Activated gamma-delta T cell treated with Interleukin-2 at 50 U/mL for 16 hours (primary cell): ENCODE measurements at regions not wholly inside any gene's neighbourhood (a gene's known extent, or its start where the extent isn't known, plus 50 kb on each side); places are given as distances from the start of the nearest gene placed in this dataset.
"Not testable (repeated sequence)": the region's sequence is repeated elsewhere in the genome, so short reads cannot be mapped to it uniquely, and the experiment has no call there.

ENCODE experiments used
- DNase-seq: peaks from one replicate; pipeline ENCODE4 v3.0.0-alpha.2; 2020

DNA sequence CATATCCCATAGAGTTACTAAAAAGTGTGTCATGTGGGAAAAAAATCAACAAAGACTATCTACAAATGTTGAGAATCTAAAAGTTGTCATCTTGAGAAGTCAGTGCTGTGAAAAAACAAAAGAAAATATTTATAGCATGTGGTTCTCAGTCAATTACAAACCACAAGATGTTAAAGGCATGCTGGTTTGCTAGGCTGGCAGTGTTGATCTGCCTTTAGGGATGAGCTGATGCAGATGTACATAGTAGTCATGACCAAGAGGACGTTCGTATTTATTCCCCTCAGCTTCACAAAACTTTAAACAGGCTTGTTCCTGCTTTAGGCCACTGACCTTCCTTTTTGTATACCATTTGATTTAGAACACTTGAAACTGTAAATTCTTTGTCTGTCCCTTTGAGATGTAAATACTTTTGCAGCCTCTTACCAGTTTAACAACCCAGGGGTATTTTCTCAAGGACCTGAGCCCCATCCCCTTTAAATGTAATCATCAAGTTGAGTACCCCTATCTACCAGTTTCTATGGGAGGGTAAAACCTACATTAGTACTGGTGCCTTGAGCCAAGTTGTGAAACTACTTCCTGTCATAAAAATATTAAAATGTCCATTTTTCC lies 446.6 kb downstream of the KCNJ18 start:
- DNase-seq, result no peak

DNA sequence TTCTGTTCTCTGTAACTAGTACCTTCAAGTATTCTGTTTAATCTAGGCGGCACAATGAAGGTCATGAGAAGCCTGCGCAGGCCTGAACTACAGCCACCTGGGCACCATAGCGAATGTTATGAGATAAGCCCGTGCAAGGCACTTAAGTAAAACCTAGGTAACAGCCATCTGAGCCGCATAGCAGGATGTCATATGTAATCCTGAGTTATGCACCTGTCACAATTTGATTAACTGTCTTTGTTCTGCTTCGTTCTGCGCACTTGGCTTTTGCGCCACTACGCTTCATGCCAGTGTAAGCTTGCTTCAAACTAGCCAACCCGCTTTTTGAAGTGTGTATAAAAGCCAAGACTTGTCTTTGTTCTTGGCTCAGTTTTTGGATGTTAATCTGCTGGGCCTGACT lies 449.8 kb downstream of the KCNJ18 start:
- no peak for DNase-seq

DNA sequence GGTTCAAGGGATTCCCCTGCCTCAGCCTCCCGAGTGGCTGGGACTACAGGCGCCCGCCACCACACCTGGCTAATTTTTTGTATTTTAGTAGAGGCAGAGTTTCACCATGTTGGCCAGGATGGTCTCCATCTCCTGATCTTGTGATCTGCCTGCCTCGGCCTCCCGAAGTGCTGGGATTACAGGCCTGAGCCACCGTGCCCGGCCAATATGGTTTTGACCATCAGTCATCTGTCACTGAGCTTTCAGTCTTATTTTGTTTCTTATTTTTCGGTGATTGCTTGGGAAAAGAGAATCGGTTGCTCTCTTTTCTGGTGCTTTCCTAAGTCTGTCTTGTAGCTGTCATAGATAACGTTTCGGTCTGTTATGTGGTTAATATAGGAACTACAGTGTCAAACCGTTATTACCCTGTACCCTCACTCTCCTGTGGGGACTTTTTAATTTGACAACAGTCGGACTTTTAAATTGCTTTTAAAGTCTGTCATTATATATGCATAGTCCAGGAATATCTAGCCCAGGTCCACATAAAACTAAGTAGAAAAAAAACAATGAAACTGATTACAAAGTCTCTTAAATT lies 453.4 kb downstream of the KCNJ18 start:
- no peak for DNase-seq

DNA sequence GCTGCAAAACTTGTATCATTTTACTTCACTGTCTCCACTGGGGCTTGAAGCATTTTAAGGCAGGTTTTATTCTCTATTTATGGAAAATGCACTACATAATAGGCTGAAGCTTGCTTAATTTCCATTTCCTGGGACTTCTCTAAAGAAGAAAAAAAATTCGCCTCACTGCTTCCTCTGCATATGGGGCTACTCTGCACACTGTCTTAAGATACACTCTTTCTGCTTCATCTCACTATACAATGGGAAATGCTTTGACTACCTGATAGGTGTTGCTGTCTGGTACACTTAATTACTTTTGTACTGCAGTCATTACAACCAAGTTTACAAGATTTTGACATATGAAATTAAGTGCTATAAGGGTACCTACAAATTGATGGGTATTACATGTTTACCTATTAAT lies 466.0 kb downstream of the KCNJ18 start:
- DNase-seq, result no peak

DNA sequence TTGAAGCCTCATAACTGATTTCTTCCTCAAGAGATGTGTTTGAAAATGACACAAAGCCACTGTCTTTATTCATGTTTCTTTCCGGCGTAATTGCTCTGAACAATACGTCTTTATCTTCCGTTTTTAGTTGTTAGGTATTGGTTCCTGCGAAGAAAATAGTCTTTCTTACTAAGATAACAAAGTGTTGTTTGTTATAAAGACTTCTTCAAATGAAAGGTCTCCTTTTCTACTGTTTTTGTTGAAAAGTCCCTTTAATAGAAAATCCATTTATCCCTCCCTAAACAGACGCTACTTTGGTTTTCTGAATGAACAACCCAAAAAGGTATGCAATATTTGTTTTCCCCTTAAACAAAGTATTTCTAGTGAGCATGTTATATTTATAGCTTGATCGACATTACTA lies 469.1 kb downstream of the KCNJ18 start:
- DNase-seq, result no peak

DNA sequence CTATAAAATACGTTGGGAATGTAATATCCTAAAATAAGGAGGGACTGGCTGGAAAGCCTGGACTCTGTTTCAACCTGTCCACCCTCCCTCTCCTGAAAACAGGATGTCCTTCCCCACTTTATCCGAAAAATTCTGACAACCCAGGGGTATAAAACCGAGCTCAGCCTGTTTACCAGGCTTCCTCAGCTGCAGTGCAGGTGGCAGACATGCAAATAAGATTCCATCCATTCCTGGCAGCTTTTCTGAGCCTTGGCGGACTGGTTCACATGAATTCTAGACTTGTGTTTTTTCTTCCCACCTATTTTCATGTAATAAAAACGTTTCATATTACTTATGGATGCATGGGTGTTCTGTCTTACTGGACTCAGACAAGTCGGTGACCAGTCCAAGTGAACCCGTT lies 479.3 kb downstream of the KCNJ18 start:
- DNase-seq, result no peak

DNA sequence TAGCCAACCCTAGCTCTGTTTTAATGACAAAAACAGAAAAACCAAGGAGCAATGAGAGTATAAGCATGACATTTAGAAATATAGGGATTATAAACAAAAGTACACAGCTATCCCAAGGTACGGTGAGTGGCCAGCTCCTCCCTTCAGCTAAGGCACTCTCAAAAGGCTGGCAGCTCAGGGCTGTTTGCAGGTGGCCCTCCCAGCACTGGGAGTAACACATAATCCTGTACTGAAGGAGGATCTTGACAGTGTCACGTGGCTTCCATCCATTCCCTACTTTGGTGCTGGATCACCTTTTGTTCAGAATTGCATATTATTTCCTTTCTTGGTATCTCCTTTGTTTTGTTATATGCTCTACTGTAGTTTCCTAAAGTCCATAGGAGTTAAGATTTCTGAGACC lies 500.8 kb downstream of the KCNJ18 start:
- DNase-seq, result no peak

DNA sequence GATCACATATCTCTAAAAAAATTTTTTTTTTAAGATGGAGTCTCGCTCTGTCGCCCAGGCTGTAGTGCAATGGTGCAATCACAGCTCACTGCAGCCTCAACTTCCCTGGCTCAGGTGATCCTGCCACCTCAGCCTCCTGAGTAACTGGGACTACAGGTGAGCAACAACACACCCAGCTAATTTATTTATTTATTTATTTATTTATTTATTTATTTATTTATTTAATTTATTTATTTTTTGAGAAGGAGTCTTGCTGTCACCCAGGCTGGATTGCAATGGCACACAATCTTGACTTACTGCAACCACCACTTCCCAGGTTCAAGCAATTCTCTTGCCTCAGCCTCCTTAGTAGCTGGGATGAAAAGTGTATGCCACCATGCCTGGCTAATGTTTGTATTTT lies 507.9 kb downstream of the KCNJ18 start:
- not testable (repeated sequence) for DNase-seq

DNA sequence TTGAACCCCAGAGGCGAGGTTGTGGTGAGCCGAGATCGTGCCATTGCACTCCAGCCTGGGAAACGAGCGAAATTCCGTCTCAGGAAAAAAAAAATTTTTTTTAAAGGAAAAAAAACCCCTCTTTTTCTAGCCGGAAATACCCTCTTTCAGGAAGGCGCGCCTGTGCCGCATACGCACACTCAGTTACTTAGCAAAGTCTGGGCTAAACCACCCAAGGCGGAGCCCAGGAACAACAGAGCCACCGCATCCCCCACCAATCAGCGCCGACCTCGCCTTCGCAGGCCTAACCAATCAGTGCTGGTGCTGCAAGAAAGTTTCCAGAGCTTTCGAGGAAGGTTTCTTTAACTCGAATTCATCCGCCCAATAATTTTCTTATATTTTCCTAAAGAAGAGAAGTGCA lies 510.4 kb downstream of the KCNJ18 start:
- DNase-seq, result no peak

DNA sequence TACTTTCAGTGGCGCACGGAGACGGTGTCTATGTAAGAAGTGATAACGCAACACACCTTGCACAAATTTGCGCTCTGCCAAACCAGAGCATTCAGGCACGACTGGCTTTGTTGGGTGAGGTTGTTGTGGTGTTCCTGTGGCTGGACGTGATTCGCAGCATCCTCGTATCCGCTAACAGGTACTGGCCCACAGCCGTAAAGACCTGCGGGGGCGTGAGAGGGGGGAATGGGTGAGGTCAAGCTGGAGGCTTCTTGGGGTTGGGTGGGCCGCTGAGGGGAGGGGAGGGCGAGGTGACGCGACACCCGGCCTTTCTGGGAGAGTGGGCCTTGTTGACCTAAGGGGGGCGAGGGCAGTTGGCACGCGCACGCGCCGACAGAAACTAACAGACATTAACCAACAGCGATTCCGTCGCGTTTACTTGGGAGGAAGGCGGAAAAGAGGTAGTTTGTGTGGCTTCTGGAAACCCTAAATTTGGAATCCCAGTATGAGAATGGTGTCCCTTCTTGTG lies 510.9 kb downstream of the KCNJ18 start:
- DNase-seq, result no peak

DNA sequence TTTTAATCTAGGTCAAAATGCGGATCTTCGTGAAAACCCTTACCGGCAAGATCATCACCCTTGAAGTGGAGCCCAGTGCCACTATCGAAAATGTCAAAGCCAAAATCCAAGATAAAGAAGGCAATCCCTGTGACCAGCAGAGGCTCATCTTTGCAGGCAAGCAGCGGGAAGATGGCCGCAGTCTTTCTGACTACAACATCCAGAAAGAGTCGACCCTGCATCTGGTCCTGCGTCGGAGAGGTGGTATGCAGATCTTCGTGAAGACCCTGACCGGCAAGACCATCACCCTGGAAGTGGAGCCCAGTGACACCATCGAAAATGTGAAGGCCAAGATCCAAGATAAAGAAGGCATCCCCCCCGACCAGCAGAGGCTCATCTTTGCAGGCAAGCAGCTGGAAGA lies 511.8 kb downstream of the KCNJ18 start:
- not testable (repeated sequence) for DNase-seq

DNA sequence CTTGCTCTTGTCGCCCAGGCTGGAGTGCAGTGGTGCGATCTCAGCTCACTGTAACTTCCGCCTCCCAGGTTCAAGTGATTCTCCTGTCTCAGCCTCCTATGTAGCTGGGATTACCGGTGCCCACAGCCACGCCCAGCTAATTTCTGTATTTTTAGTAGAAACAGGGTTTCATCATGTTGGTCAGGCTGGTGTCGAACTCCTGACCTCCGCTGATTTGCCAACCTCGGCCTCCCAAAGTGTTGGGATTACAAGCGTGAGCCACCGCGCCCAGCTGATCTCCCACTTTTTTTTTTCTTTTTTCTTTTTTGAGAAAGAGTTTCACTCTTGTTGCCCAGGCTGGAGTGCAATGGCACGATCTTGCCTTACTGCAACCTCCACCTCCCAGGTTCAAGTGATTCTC lies 517.9 kb downstream of the KCNJ18 start:
- DNase-seq, result not testable (repeated sequence)

DNA sequence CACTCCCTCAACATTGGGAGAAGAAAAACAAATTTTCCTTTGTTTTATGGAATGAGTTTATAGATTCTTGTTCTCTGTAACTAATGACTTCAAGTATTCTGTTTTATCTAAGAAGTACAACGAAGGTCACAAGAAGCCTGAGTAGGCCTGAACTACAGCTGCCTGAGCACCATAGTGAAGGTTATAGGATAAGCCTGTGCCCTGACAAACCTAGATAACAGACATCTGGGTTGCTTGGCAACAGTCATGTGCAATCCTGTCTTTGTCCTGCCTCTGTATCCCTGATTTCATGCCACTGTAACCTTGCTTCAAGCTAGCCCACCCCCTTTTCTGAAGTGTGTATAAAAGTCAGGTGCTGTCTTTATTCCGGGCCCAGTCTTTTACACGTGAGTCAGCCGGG lies 520.8 kb downstream of the KCNJ18 start:
- DNase-seq, result not testable (repeated sequence)

DNA sequence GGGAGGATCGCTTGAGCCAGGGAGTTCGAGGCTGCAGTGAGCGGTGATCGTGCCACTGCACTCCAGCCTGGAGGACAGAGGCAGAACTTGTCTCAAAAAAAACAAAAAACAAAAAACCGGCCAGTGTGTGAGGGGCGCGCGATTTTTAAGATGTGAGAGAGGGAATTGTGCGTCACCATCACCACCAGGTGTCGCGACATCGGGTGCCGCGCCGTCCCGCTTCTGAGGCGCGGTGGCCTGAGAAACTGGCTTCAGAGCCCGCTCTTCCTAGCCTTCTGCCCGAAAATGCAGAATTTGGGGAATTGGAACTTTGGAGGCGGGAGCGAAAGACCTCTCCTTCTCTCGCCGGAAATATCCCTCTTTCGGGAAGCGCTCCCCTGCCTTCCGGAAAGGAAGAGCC lies 524.8 kb downstream of the KCNJ18 start:
- DNase-seq, result no peak

DNA sequence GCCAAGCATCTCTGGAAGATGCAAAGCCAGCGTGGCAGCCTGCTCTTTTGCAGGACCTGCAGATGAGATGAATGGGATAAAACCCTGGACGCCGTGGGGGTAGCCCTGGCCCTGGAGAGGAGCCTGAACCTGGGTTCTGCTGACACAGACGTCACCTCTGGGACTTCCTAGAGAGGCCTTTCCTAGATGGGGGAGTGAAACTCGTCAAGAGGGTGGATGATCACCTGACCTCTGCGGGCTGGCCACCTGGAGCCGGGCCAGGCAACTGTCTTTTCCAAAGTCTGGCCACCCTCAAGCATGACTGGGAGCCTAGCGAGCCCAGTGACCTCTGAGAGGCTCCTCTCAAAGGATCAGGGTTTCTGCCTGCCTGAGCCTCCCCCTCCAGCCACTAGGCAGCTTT lies 529.0 kb downstream of the KCNJ18 start:
- DNase-seq, result no peak

DNA sequence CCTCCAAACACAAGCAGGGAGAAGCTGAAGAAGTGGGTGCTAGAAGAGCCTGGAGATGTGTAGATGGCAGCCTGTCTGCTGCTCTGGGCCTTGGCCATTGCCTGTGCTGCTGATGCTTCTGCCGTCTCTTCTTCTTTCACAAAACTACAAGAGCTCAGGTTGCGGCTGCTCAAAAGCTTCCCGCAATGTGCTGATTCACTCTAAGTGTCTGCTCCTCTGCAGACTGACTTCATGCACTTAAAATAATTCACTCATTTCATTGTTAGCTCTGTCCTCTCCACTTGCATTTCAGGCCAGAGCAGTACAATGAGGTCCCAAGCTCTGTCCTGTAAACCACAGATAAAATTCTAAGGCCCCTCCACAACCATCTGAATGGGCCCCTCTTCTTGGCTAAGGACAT lies 534.2 kb downstream of the KCNJ18 start:
- DNase-seq, result not testable (repeated sequence)

DNA sequence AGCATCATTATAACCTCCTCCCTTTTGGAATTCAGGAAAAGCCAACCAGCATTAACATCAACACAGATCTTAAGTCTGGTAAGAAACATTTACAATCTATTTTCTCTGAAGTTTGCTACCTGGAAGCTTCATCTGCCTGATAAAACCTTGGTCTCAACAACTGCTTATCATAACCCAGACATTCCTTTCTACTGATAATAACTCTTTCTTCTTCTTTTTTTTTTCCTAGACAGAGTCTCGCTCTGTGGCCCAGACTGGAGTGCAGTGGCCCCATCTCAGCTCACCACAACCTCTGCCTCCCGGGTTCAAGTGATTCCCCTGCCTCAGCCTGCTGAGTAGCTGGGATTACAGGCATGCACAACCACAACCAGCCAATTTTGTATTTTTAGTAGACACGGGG lies 534.6 kb downstream of the KCNJ18 start:
- DNase-seq, result not testable (repeated sequence)

DNA sequence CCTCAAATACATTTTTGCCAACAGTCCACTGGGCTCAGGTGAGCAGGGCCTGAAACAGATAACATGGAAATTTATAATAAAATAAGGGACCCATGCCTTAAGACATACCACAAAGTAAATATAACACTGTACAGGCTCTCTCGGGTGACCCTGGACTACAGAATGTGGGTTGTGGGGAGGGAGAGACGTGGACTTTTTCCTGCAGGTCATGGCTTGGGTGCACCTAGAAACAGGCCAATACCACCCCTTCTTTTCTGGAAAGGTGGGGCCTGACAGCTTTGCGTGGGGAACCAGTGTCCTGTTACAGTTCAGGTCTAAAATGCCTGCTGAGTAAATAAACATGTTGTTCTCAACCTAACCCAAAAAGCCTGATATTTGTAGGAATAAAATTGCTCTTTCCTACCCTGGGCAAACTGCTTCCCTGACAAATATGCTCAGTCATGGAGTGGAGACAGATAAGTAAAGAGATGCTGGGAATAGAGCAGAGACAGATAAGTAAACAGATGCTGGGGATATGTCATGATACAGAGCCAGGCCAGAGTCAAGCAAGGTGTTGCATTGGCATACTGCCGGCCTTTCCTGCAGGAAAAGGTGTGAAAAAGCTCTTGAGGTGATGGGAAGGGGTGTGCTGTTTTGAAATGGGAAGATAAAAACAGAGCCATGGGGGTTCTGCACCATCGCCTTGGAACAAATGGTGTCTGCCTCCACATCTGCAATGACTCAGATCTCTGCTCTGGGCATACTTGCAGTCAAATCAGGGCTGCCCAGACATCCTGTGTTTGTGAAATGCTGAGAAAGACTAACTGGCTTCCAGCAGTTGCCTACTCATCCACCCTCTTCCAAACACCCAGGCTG lies 535.6 kb downstream of the KCNJ18 start:
- not testable (repeated sequence) for DNase-seq

DNA sequence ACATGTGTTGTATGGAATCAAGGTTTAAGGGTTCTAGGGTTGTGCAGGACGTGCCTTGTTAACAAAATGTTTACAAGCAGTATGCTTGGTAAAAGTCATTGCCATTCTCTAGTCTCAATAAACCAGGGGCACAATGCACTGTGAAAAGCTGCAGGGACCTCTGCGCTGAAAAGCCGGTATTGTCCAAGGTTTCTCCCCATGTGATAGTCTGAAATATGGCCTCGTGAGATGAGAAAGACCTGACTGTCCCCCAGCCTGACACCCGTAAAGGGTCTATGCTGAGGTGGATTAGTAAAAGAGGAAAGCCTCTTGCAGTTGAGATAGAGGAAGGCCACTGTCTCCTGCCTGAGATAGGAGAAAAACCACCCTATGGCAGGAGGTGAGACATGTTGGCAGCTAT lies 537.5 kb downstream of the KCNJ18 start:
- DNase-seq, result not testable (repeated sequence)

DNA sequence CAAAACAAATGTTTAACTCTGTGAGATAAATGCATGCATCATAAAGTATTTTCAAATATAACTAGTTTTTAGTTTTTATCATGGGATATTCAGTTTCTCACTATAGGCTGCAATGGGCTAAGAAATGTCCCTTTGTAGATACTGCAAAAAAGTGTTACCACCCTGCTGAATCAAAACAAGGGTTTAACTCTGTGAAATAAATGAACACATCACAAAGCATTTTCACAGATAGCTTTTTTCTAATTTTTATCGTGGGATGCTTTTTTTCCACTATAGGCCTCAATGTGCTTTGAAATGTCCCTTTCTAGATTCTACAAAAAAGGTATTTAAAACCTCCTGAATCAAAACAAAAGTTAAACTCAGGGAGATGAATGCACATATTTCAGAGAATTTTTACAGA lies 541.1 kb downstream of the KCNJ18 start:
- no peak for DNase-seq

DNA sequence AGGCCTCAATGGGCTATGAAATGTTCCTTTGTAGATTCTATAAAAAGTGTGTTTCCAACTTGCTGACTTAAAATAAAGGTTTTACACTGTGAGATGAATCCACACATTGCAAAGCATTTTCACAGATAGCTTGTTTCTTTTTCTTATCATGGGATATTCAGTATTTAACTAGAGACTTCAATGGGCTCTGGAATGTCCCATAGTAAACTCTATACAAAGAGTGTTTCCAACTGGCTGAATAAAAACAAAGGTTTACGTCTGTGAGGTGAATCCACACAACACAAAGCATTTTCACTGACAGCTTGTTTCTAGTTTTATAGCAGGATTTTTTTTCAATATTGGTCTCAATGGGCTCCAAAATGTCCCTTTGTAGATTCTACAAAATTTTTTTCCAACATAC lies 550.1 kb downstream of the KCNJ18 start:
- no peak for DNase-seq

DNA sequence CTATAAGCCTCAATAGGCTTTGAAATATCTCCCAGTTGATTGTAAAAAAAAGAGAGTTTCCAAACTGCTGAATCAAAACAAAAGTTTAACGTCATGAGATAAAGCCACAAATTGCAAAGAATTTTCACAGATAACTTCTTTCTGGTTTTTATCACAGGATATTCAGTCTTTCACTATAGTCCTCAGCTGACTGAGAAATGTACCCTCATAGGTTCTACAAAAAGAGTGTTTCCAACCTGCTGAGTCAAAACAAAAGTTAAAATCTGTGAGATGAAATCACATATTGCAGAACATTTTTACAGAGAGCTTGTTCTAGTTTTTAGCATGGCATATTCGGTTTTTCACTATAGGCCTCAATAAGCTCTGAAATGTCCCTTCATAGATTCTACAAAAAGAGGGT lies 559.2 kb downstream of the KCNJ18 start:
- DNase-seq, result no peak

DNA sequence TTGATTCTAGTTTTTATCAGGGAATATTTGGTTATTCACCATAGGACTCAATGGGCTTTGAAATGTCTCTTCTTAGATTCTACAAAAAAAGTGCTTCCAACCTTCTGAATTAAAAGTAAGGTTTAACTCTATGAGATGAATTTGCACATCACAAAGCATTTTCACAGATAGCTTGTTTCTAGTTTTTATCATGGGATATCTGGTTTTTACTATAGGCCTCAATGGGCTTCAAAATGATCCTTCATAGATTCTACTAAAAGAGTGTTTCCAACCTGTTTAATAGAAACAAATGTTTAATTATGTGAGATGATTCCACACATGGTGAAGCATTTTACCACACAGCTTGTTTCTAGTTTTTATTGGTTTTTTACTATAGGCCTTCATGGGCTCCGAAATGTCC lies 560.7 kb downstream of the KCNJ18 start:
- DNase-seq, result no peak

DNA sequence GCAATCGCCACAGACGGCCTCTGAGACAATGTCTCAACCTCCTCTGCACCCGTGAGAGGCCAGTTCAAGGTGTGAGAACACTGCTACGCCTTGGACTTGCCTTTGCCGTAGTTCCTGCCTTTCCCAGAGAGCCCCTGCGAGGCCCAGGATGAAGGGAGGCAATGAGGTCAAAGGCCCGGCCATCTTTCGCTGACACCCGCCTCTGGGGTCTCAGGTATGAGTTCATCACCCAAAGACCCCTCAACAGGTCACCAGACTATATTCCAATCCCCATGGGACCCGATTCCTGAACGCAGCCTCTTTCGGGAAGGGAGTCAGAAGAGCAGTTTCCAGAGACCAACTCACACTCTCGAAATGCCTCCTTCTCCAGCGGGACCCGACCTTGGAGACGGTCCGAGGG lies 573.5 kb downstream of the KCNJ18 start:
- no peak for DNase-seq
